ENCODE measurements at regions not wholly inside any gene's neighbourhood (a gene's known extent, or its start where the extent isn't known, plus 50 kb on each side); places are given as distances from the start of the nearest gene placed in this dataset.

DNA sequence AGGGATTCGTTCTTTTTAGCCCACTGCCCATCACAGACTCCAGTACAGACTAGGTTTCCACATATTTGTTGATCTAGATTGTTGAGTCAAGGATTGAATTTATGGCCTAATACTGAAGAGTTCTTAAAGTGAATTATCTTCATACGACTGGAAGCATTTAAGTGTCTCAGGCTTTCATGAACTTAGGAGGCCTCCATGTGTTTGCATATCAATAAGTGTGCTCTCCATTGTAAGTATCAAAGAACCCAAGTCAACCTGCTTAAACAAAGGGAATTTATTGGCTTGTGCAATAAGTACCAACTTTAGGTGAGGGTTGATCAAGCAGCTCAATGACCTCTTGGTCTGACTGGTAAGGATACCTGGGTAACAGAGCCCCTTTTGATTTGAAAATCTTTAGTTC lies 382.1 kb downstream of the PDCD6IP start:
- Histone ChIP-seq H3K4me1 (no peaks in the 10 kb centered on the region), H3K27ac (no peak overlapping the region), H3K36me3 (ENCODE audit: insufficient read depth in 1 of 2, low read depth in 1 of 2) (no peaks in the 10 kb centered on the region), H3K27me3 (ENCODE audit: insufficient read depth in 3 of 3, low read length in 2 of 3) (peaks cover 0 to 3% (median 0%) of the 10 kb centered on the region in 3 donors), H3K9me3 (no peaks in the 10 kb centered on the region), H3K4me3 (no peak overlapping the region)
- WGBS, 3 donors: 75 to 83% (median 76%) methylated on average over 2 of the region's 2 CpGs
- TF ChIP-seq, protein P1, sequence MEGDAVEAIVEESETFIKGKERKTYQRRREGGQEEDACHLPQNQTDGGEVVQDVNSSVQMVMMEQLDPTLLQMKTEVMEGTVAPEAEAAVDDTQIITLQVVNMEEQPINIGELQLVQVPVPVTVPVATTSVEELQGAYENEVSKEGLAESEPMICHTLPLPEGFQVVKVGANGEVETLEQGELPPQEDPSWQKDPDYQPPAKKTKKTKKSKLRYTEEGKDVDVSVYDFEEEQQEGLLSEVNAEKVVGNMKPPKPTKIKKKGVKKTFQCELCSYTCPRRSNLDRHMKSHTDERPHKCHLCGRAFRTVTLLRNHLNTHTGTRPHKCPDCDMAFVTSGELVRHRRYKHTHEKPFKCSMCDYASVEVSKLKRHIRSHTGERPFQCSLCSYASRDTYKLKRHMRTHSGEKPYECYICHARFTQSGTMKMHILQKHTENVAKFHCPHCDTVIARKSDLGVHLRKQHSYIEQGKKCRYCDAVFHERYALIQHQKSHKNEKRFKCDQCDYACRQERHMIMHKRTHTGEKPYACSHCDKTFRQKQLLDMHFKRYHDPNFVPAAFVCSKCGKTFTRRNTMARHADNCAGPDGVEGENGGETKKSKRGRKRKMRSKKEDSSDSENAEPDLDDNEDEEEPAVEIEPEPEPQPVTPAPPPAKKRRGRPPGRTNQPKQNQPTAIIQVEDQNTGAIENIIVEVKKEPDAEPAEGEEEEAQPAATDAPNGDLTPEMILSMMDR (IDR thresholded peaks at IDR 0.05): no peak
- intact Hi-C loops (cut with DNase I): no loop called here
- DNase-seq: no peak
- ATAC-seq: no peak

- H3K4me1 ChIP-seq: no peaks in the 10 kb centered on the region
- H3K36me3 ChIP-seq (ENCODE audit: insufficient read depth in 1 of 2, low read depth in 1 of 2): no peaks in the 10 kb centered on the region
- H3K27me3 ChIP-seq (ENCODE audit: insufficient read depth in 3 of 3, low read length in 2 of 3): peaks cover 0 to 3% (median 0%) of the 10 kb centered on the region in 3 donors
- H3K9me3 ChIP-seq: no peaks in the 10 kb centered on the region
- intact Hi-C loops (cut with DNase I): no loop called here
- TF ChIP-seq, protein P1 (IDR thresholded peaks at IDR 0.05): no peak
- 28 to 43% (median 37%) methylated on average over 2 of the region's 2 CpGs for WGBS, 3 donors
- DNase-seq (no peak), ATAC-seq (no peak)
- no peak overlapping the region for H3K27ac ChIP-seq
- no peak overlapping the region for H3K4me3 ChIP-seq
These were observed 384.7 kb downstream of the PDCD6IP start for GRCh38 chr3:34183114-34183513.

- intact Hi-C loops (cut with DNase I): no loop called here
- no peak overlapping the region for H3K27ac ChIP-seq
- H3K27me3 ChIP-seq (ENCODE audit: insufficient read depth in 3 of 3, low read length in 2 of 3): peaks cover 0 to 3% (median 0%) of the 10 kb centered on the region in 3 donors
- ATAC-seq (no peak), DNase-seq (no peak)
- H3K9me3 ChIP-seq: no peaks in the 10 kb centered on the region
- H3K36me3 ChIP-seq (ENCODE audit: insufficient read depth in 1 of 2, low read depth in 1 of 2): no peaks in the 10 kb centered on the region
- H3K4me1 ChIP-seq: no peaks in the 10 kb centered on the region
- TF ChIP-seq, protein P1 (IDR thresholded peaks at IDR 0.05): no peak
- H3K4me3 ChIP-seq: no peak overlapping the region
- 65 to 72% (median 68%) methylated on average over 10 of the region's 10 CpGs for WGBS, 3 donors
These were observed 385.3 kb downstream of the PDCD6IP start for GRCh38 chr3:34183611-34184340.

DNA sequence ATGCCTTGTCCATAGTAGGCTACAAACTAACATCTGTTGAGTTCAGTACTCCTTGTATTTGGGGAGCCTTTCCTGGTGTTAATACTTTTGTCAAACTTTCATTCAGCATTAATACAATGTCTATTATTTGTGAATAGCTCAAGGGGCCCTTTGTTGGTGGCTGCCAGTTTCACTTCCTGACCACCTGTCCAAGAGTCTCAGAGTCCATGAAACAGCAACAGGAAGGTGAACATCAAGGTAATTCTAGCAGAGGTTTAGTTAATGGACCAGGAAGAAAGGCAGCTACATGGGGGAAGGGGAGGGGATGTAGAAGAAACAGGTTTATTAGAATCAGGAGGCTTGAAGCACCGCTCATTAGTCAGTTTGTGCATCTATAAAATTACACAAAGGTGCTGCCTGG lies 386.9 kb downstream of the PDCD6IP start:
- H3K36me3 ChIP-seq (ENCODE audit: insufficient read depth in 1 of 2, low read depth in 1 of 2): no peaks in the 10 kb centered on the region
- TF ChIP-seq, protein P1 (IDR thresholded peaks at IDR 0.05): no peak
- DNase-seq: no peak
- H3K4me1 ChIP-seq: no peaks in the 10 kb centered on the region
- WGBS, 3 donors: 88 to 92% (median 89%) methylated on average over 1 of the region's 1 CpG
- H3K4me3 ChIP-seq: no peak overlapping the region
- intact Hi-C loops (cut with DNase I): no loop called here
- H3K27me3 ChIP-seq (ENCODE audit: insufficient read depth in 3 of 3, low read length in 2 of 3): peaks cover 0 to 2% (median 0%) of the 10 kb centered on the region in 3 donors
- no peak overlapping the region for H3K27ac ChIP-seq
- ATAC-seq: no peak
- no peaks in the 10 kb centered on the region for H3K9me3 ChIP-seq

DNA sequence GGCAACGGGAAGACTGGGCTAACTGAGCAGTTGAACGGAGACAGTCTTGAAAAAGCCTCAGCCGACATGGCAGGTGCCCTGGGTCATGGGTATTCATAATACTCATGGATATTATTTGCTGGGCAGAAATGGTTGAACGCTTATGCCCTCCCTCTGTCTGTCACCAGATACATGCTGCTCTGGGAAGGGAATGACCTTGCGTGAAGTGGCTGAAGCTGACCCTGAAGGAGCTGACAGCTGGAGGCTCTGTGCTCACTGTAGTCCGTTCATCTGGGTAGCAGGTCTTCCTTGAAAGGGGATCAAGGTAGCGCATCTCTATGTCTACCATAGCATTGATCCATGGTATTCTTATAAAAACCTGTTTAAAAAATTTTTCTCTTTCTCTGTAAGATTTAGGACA lies 390.7 kb downstream of the PDCD6IP start:
- intact Hi-C loops (cut with DNase I): no loop called here
- no peaks in the 10 kb centered on the region for H3K27me3 ChIP-seq (ENCODE audit: insufficient read depth in 3 of 3, low read length in 2 of 3)
- H3K36me3 ChIP-seq (ENCODE audit: insufficient read depth in 1 of 2, low read depth in 1 of 2): no peaks in the 10 kb centered on the region
- TF ChIP-seq, protein P1 (IDR thresholded peaks at IDR 0.05): no peak
- 68 to 77% (median 73%) methylated on average over 7 of the region's 7 CpGs for WGBS, 3 donors
- H3K9me3 ChIP-seq: no peaks in the 10 kb centered on the region
- DNase-seq (no peak), ATAC-seq (no peak)
- no peak overlapping the region for H3K27ac ChIP-seq
- no peaks in the 10 kb centered on the region for H3K4me1 ChIP-seq
- H3K4me3 ChIP-seq: no peak overlapping the region
